Colonic mucosa (tissue), 4 donors: ENCODE measurements at regions not wholly inside any gene's neighbourhood (a gene's known extent, or its start where the extent isn't known, plus 50 kb on each side); places are given as distances from the start of the nearest gene placed in this dataset.

Source experiments
- DNase-seq: peaks from one replicate; pipeline ENCODE4 v3.0.0-alpha.2; 2020
- H3K27ac ChIP-seq: fragments of 200-600 bp; one replicate; pipeline ENCODE4 v1.8.0; 2021
- H3K27me3 ChIP-seq: fragments of 200-600 bp; one replicate; pipeline ENCODE4 v1.8.0; 2021
- H3K36me3 ChIP-seq: fragments of 200-600 bp; one replicate; pipeline ENCODE4 v1.8.0; 2021
- H3K4me1 ChIP-seq: fragments of 200-600 bp; one replicate; pipeline ENCODE4 v1.8.0; 2021; ENCODE audit warnings: mild to moderate bottlenecking
- H3K4me3 ChIP-seq: fragments of 200-600 bp; one replicate; pipeline ENCODE4 v1.8.0; 2021
- H3K9ac ChIP-seq, 2 donors: one replicate each; pipeline ENCODE4 v1.7.0; 2013; ENCODE audit warnings: control low read depth in 2 of 2, low read depth in 2 of 2, low read length in 2 of 2
- H3K9me3 ChIP-seq: fragments of 200-600 bp; one replicate; pipeline ENCODE4 v1.8.0; 2021
- intact Hi-C: fragments of 100-400 bp; cut with DNase I; formaldehyde crosslinking; loops from one replicate; pipeline ENCODE4 v1.14.1; 2022
- TF ChIP-seq, protein P1 (sequence below): fragments of 200-600 bp; IDR thresholded peaks from one replicate; pipeline ENCODE4 v1.8.0; 2022; ENCODE audit warnings: antibody characterized with exemption, mild to moderate bottlenecking
- donor health status: healthy.
- donor health status: DM: no; HTN: no; CAD: no.
- donor health status: DM: no; HTN: no; CAD: no.

DNA sequence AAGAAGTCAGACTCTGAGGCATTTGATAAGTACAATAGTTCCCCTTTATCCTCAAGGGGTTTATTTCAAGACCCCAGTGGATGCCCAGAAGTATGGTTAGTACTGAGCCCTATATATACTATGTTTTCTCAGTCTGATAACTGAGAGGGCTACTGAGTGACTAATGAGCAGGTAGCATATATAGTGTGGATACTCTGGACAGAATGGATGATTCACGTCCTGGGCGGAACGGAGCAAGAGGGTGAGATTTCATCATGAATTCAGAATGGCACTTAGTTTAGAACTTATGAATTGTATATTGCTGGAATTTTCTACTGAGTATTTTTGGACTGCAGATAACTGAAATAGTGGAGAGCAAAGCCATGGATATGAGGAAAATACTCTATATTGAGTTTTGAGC, 457.6 kb downstream of the PLK2 start:
- Histone ChIP-seq H3K27me3 (no peaks in the 10 kb centered on the region), H3K27ac (no peak overlapping the region), H3K4me1 (no peaks in the 10 kb centered on the region), H3K4me3 (no peak overlapping the region), H3K9me3 (no peaks in the 10 kb centered on the region), H3K9ac (no peak overlapping the region), H3K36me3 (no peaks in the 10 kb centered on the region)
- no peak for DNase-seq
- intact Hi-C loops: no loop called here
- TF ChIP-seq, protein P1, sequence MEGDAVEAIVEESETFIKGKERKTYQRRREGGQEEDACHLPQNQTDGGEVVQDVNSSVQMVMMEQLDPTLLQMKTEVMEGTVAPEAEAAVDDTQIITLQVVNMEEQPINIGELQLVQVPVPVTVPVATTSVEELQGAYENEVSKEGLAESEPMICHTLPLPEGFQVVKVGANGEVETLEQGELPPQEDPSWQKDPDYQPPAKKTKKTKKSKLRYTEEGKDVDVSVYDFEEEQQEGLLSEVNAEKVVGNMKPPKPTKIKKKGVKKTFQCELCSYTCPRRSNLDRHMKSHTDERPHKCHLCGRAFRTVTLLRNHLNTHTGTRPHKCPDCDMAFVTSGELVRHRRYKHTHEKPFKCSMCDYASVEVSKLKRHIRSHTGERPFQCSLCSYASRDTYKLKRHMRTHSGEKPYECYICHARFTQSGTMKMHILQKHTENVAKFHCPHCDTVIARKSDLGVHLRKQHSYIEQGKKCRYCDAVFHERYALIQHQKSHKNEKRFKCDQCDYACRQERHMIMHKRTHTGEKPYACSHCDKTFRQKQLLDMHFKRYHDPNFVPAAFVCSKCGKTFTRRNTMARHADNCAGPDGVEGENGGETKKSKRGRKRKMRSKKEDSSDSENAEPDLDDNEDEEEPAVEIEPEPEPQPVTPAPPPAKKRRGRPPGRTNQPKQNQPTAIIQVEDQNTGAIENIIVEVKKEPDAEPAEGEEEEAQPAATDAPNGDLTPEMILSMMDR: no peak

DNA sequence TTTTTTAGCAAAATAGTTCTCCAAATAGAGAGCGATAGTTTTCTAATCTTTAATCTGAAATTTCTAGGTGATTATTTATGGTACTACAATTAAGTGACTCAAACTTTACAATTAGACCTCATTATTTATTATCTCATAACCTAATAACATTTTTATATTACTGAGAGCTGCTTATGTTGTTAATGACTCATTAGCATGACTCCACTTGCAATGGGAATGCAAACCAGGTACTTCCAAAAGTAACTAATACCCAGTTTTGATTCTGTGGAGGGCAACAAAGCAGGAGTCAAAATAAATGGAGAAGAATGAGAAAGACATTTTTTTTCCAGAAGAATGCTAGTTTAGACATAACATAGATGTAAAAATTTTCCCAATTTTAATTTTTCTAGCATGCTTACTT, 466.0 kb downstream of the PLK2 start:
- H3K4me3 ChIP-seq: no peak overlapping the region
- no peaks in the 10 kb centered on the region for H3K9me3 ChIP-seq
- H3K36me3 ChIP-seq: no peaks in the 10 kb centered on the region
- TF ChIP-seq, protein P1: no peak
- no peaks in the 10 kb centered on the region for H3K4me1 ChIP-seq
- no peak for DNase-seq
- no peak overlapping the region for H3K9ac ChIP-seq
- no peaks in the 10 kb centered on the region for H3K27me3 ChIP-seq
- intact Hi-C loops: no loop called here
- H3K27ac ChIP-seq: no peak overlapping the region

DNA sequence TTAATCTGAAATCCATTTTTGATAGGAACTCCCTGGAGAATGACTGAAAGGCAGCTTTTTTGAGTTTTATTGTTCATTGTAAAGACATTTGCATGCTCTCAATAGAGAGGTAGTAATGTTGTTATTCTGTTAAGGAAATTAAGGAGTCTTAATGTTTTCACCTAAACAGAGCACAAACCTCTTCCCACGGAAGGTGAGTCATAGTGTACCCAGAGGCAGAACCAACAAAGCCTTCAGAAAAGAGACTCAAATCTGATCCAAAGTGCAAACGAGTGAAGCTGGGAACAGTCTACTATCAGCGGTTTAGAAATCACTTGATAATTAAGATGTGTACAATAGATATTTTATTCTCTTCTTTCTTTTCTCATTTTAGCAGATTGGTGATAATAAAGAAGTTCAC, 470.5 kb downstream of the PLK2 start:
- TF ChIP-seq, protein P1: no peak

DNA sequence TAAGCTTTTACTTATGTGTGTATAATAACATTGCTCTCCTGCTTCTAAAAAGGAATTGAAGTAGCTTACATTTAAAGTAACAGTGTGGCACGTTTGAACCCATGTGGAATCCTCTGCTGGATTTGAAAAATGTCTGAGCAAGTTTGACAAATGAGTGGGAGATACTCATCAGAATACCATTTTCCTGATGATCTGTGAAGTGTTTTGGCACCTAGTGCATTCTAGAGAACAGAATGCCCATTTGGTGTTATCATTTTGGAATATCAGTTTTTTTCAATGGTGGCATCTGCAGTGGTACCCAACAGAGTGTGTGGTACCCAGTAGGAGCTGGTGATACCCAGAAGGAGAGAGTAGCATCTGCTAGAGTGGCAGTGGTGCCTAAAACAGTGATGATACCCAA, 471.1 kb downstream of the PLK2 start:
- TF ChIP-seq, protein P1: no peak
- H3K27ac ChIP-seq: no peak overlapping the region
- H3K4me1 ChIP-seq: no peaks in the 10 kb centered on the region
- DNase-seq: no peak
- H3K9ac ChIP-seq: no peak overlapping the region
- no peak overlapping the region for H3K4me3 ChIP-seq
- H3K36me3 ChIP-seq: no peaks in the 10 kb centered on the region
- no peaks in the 10 kb centered on the region for H3K9me3 ChIP-seq
- H3K27me3 ChIP-seq: no peaks in the 10 kb centered on the region
- intact Hi-C loops: no loop called here

More for the DNA sequence above, 470.5 kb downstream of the PLK2 start:
- Histone ChIP-seq H3K27ac (no peak overlapping the region), H3K4me3 (no peak overlapping the region), H3K9ac (no peak overlapping the region), H3K36me3 (no peaks in the 10 kb centered on the region), H3K4me1 (no peaks in the 10 kb centered on the region), H3K27me3 (no peaks in the 10 kb centered on the region), H3K9me3 (no peaks in the 10 kb centered on the region)
- no peak for DNase-seq
- intact Hi-C loops: no loop called here

DNA sequence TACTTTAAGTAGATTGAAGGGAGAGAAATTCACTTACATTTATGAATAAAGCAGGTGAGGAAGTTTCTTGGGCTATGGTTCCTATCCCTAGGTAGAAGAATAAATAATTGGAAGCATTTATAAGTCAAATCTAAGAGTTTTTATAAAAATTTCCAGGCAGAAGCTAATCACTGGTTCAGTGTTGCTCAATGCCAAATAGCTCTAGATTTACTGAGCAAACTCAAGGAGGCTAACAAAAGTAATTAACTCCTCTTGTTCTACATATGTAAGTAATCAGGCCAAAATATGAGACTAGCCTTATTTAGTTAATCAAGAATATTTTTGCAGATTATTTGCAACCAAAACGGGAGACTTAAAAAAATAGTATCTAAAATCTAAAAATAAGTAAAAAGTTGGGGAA, 472.3 kb downstream of the PLK2 start:
- Histone ChIP-seq H3K27me3 (no peaks in the 10 kb centered on the region), H3K4me3 (no peak overlapping the region), H3K9ac (no peak overlapping the region), H3K27ac (no peak overlapping the region), H3K4me1 (no peaks in the 10 kb centered on the region), H3K36me3 (no peaks in the 10 kb centered on the region), H3K9me3 (no peaks in the 10 kb centered on the region)
- intact Hi-C loops: no loop called here
- no peak for DNase-seq
- TF ChIP-seq, protein P1: no peak
